ENCODE measurements at regions not wholly inside any gene's neighbourhood (a gene's known extent, or its start where the extent isn't known, plus 50 kb on each side); places are given as distances from the start of the nearest gene placed in this dataset.

- Histone ChIP-seq H3K4me1 (ENCODE audit: control insufficient read depth, insufficient read depth, low read length) (no peaks in the 10 kb centered on the region), H3K36me3 (ENCODE audit: control insufficient read depth, insufficient read depth, low read length) (no peaks in the 10 kb centered on the region), H3K9me3 (ENCODE audit: control insufficient read depth, low read length) (no peaks in the 10 kb centered on the region), H3K4me3 (ENCODE audit: low read length) (no peak overlapping the region), H3K27ac (ENCODE audit: low read depth, low read length) (no peak overlapping the region), H3K27me3 (ENCODE audit: control insufficient read depth, insufficient read depth, low read length, poor library complexity, severe bottlenecking) (no peaks in the 10 kb centered on the region), H3K9ac (ENCODE audit: extremely low read depth, low read length, poor library complexity, severe bottlenecking) (no peak overlapping the region)
- peaks cover 16% of the 10 kb centered on the region for H3K9me3 Mint-ChIP-seq
- 92 to 95% methylated on average over 9 to 12 of the region's 12 CpGs for WGBS, 2 experiments (ENCODE audit: insufficient coverage in 1 of 2, insufficient read length in 1 of 2)
- H3K4me3 Mint-ChIP-seq = no peak overlapping the region
- no peak for DNase-seq
- no peak for TF ChIP-seq CTCF (conservative IDR thresholded peaks at IDR 0.05)
- H3K36me3 Mint-ChIP-seq (ENCODE audit: low read depth) = peaks cover 3% of the 10 kb centered on the region
- H3K27me3 Mint-ChIP-seq (ENCODE audit: insufficient read depth) = no peaks in the 10 kb centered on the region
- H3K27ac Mint-ChIP-seq = no peak overlapping the region
- peaks cover 10% of the 10 kb centered on the region for H3K4me1 Mint-ChIP-seq
These were observed 103.9 kb upstream of the ALDH1A3 start for GRCh38 chr15:100775581-100776185.

- Histone ChIP-seq H3K36me3 (ENCODE audit: control insufficient read depth, insufficient read depth, low read length) (no peaks in the 10 kb centered on the region), H3K9ac (ENCODE audit: extremely low read depth, low read length, poor library complexity, severe bottlenecking) (no peak overlapping the region), H3K9me3 (ENCODE audit: control insufficient read depth, low read length) (no peaks in the 10 kb centered on the region), H3K4me3 (ENCODE audit: low read length) (no peak overlapping the region), H3K4me1 (ENCODE audit: control insufficient read depth, insufficient read depth, low read length) (no peaks in the 10 kb centered on the region), H3K27ac (ENCODE audit: low read depth, low read length) (no peak overlapping the region), H3K27me3 (ENCODE audit: control insufficient read depth, insufficient read depth, low read length, poor library complexity, severe bottlenecking) (no peaks in the 10 kb centered on the region)
- 90 to 100% methylated on average over 2 of the region's 2 CpGs for WGBS, 2 experiments (ENCODE audit: insufficient coverage in 1 of 2, insufficient read length in 1 of 2)
- no peak for DNase-seq
- H3K27me3 Mint-ChIP-seq (ENCODE audit: insufficient read depth) = no peaks in the 10 kb centered on the region
- H3K27ac Mint-ChIP-seq = no peak overlapping the region
- no peak overlapping the region for H3K4me3 Mint-ChIP-seq
- no peak for TF ChIP-seq CTCF (conservative IDR thresholded peaks at IDR 0.05)
- H3K4me1 Mint-ChIP-seq = peaks cover 11% of the 10 kb centered on the region
- H3K36me3 Mint-ChIP-seq (ENCODE audit: low read depth) = peaks cover 3% of the 10 kb centered on the region
- H3K9me3 Mint-ChIP-seq = peaks cover 16% of the 10 kb centered on the region
These were observed 101.8 kb upstream of the ALDH1A3 start for GRCh38 chr15:100777821-100778220.

GRCh38 chr15:100778831-100779288 is 100.8 kb upstream of the ALDH1A3 start:
- Mint-ChIP-seq H3K27ac (no peak overlapping the region), H3K36me3 (ENCODE audit: low read depth) (peaks cover 3% of the 10 kb centered on the region), H3K4me1 (peaks cover 7% of the 10 kb centered on the region), H3K4me3 (no peak overlapping the region), H3K9me3 (peaks cover 12% of the 10 kb centered on the region), H3K27me3 (ENCODE audit: insufficient read depth) (no peaks in the 10 kb centered on the region)
- Histone ChIP-seq H3K27me3 (ENCODE audit: control insufficient read depth, insufficient read depth, low read length, poor library complexity, severe bottlenecking) (no peaks in the 10 kb centered on the region), H3K4me3 (ENCODE audit: low read length) (no peak overlapping the region), H3K36me3 (ENCODE audit: control insufficient read depth, insufficient read depth, low read length) (no peaks in the 10 kb centered on the region), H3K27ac (ENCODE audit: low read depth, low read length) (no peak overlapping the region), H3K9me3 (ENCODE audit: control insufficient read depth, low read length) (no peaks in the 10 kb centered on the region), H3K4me1 (ENCODE audit: control insufficient read depth, insufficient read depth, low read length) (no peaks in the 10 kb centered on the region), H3K9ac (ENCODE audit: extremely low read depth, low read length, poor library complexity, severe bottlenecking) (no peak overlapping the region)
- WGBS, 2 experiments (ENCODE audit: insufficient coverage in 1 of 2, insufficient read length in 1 of 2) = 91 to 92% methylated on average over 11 to 18 of the region's 18 CpGs
- no peak for TF ChIP-seq CTCF (conservative IDR thresholded peaks at IDR 0.05)
- peak; percentile 37 for DNase-seq
